K562 (cell line): ENCODE measurements at regions not wholly inside any gene's neighbourhood (a gene's known extent, or its start where the extent isn't known, plus 50 kb on each side); places are given as distances from the start of the nearest gene placed in this dataset.

ENCODE experiments used
- ATAC-seq: fragments of 200-7000 bp; cut with Tn5 transposase; 3 replicates; pipeline ENCODE4 v1.9.1; 2020; ENCODE audit warnings: moderate library complexity
- BruUV-seq: library from RNA; stranded (reverse); fragments of 400-500 nt; replicated peaks from 2 replicates; lab custom pipeline; 2021; lab: Mats Ljungman, UMichigan
- CTCF ChIA-PET: fragments of 300-600 bp; formaldehyde crosslinking; extraction: SDS; loops from one replicate; lab custom pipeline; 2021; ENCODE audit warnings: low intra/inter-chr PET ratio; lab: Yijun Ruan, JAX
- POLR2A ChIA-PET: fragments of 300-600, 350-650 bp; sonication (Branson Sonifier 250); formaldehyde crosslinking; extraction: SDS; loops from one replicate; lab custom pipeline; 2021; ENCODE audit warnings: antibody characterized with exemption, inconsistent platforms; lab: Yijun Ruan, JAX
- DNase-seq, 4 experiments: peaks; one replicate each; pipeline versions ENCODE4 v3.0.0 to v3.0.0-alpha.2; 2011 to 2018; ENCODE audit warnings: low spot score in 3 of 4, mixed read lengths in 3 of 4; ENCODE audit errors: extremely low read depth in 1 of 4
- FAIRE-seq: peaks from 2 replicates; lab custom pipeline; 2011; peaks lifted over from hg19 to GRCh38; lab: Jason Lieb, UNC
- H2AFZ ChIP-seq: 2 replicates; pipeline ENCODE4 v1.6.0; 2011; ENCODE audit warnings: low read depth, low read length, control low read depth, inconsistent platforms
- H3K27ac ChIP-seq: fragments of 200-600 bp; 3 replicates; pipeline ENCODE4 v1.8.0; 2011; ENCODE audit warnings: low read depth, mild to moderate bottlenecking, control low read depth, inconsistent platforms, low read length, moderate library complexity, mixed read lengths; ENCODE audit errors: extremely low read depth
- H3K27me3 ChIP-seq, 2 experiments: fragments of 300-600 bp in 1 of 2; 2 replicates in 1 of 2; 3 replicates in 1 of 2; pipeline versions ENCODE4 v1.6.0 to v1.8.0; 2011; ENCODE audit warnings: inconsistent platforms in 2 of 2, low read length in 2 of 2, mild to moderate bottlenecking in 1 of 2, mixed read lengths in 1 of 2, moderate library complexity in 1 of 2; ENCODE audit not compliant: control insufficient read depth in 2 of 2, insufficient read depth in 2 of 2
- H3K36me3 ChIP-seq: fragments of 300-600 bp; 3 replicates; pipeline ENCODE4 v1.8.0; 2011; ENCODE audit warnings: mild to moderate bottlenecking, low read length, inconsistent platforms; ENCODE audit not compliant: control insufficient read depth, insufficient read depth
- H3K4me1 ChIP-seq, 2 experiments: fragments of 200-600 bp in 1 of 2; replicated peaks in 1 of 2; 2 replicates in 1 of 2; 3 replicates in 1 of 2; pipeline versions ENCODE4 v1.5.1 to v1.8.0; 2011; ENCODE audit warnings: inconsistent platforms in 2 of 2, low read length in 2 of 2, mild to moderate bottlenecking in 1 of 2, mixed read lengths in 1 of 2, moderate library complexity in 1 of 2; ENCODE audit not compliant: control insufficient read depth in 2 of 2, insufficient read depth in 2 of 2
- H3K4me2 ChIP-seq: 2 replicates; pipeline ENCODE4 v1.6.1; 2011; ENCODE audit warnings: low read length, control low read depth, inconsistent platforms, mixed read lengths; ENCODE audit not compliant: insufficient read depth
- H3K4me3 ChIP-seq: fragments of 200-600 bp; sonication (generic), shearing (Covaris generic); 2 replicates; pipeline ENCODE4 v1.5.1; 2016; ENCODE audit warnings: control low read depth, inconsistent platforms
- H3K79me2 ChIP-seq: fragments of 200-600 bp; 3 replicates; pipeline ENCODE4 v1.8.0; 2011; ENCODE audit warnings: low read length, inconsistent platforms; ENCODE audit not compliant: control insufficient read depth, insufficient read depth
- H3K9ac ChIP-seq, 2 experiments: 2 replicates each; pipeline versions ENCODE4 v1.6.0 to v1.6.1; 2011; ENCODE audit warnings: low read depth in 2 of 2, low read length in 2 of 2, control low read depth in 1 of 2, inconsistent platforms in 1 of 2, mild to moderate bottlenecking in 1 of 2, mixed read lengths in 1 of 2; ENCODE audit not compliant: insufficient read depth in 1 of 2
- H3K9me1 ChIP-seq: one replicate; pipeline ENCODE4 v1.6.0; 2011; ENCODE audit warnings: inconsistent platforms, mild to moderate bottlenecking, low read length, moderate library complexity; ENCODE audit not compliant: control insufficient read depth, insufficient read depth
- H3K9me3 ChIP-seq: replicated peaks from 2 replicates; pipeline ENCODE4 v1.5.1; 2011; ENCODE audit warnings: low read depth, low read length, inconsistent platforms; ENCODE audit not compliant: control insufficient read depth, insufficient read depth
- H4K20me1 ChIP-seq: replicated peaks from 2 replicates; pipeline ENCODE4 v1.6.1; 2011; ENCODE audit warnings: low read length, inconsistent platforms, mixed read lengths; ENCODE audit not compliant: control insufficient read depth, insufficient read depth
- DIDO1 ChIP-seq: fragments of 450-650 bp; IDR thresholded peaks from 2 replicates; pipeline ENCODE4 v1.6.1; 2016; ENCODE audit warnings: low read depth, missing biosample characterization, missing genetic modification characterization
- JUNB ChIP-seq: fragments of 450-650 bp; formaldehyde crosslinking; conservative IDR thresholded peaks from 2 replicates; pipeline ENCODE4 v1.4.0; 2020; ENCODE audit warnings: mild to moderate bottlenecking
- MEF2D ChIP-seq: conservative IDR thresholded peaks from 2 replicates; pipeline ENCODE4 v1.6.1; 2016; ENCODE audit warnings: low read depth, missing genetic modification characterization, missing compliant biosample characterization
- RAD21 ChIP-seq, 2 experiments: fragments of 250-450 bp in 1 of 2; fragments of 450-650 bp in 1 of 2; sonication (Bioruptor Pico) in 1 of 2; formaldehyde crosslinking in 1 of 2; IDR thresholded peaks in 1 of 2; conservative IDR thresholded peaks in 1 of 2; 2 replicates each; pipeline versions ENCODE4 v1.4.0 to v1.8.0; 2020 to 2022; ENCODE audit warnings: mild to moderate bottlenecking in 2 of 2, moderate library complexity in 1 of 2
- RFX1 ChIP-seq: fragments of 450-650 bp; IDR thresholded peaks from 2 replicates; pipeline ENCODE4 v1.6.1; 2016; ENCODE audit warnings: mild to moderate bottlenecking, moderate library complexity
- RNF219 ChIP-seq: fragments of 250-450 bp; sonication (Bioruptor Pico); IDR thresholded peaks from 2 replicates; pipeline ENCODE4 v1.5.0; 2022; ENCODE audit warnings: mild to moderate bottlenecking
- ZFP30 ChIP-seq: fragments of 250-450 bp; sonication (Bioruptor Pico); IDR thresholded peaks from 2 replicates; pipeline ENCODE4 v1.8.0; 2022; ENCODE audit warnings: moderate library complexity, mild to moderate bottlenecking, inconsistent platforms, borderline replicate concordance
- ZNF224 ChIP-seq: sonication (generic); formaldehyde crosslinking; IDR thresholded peaks from 2 replicates; pipeline ENCODE4 v1.8.0; 2022; ENCODE audit warnings: mild to moderate bottlenecking, missing genetic modification reagents
- ZNF3 ChIP-seq: fragments of 250-450 bp; sonication (Bioruptor Pico); IDR thresholded peaks from 2 replicates; pipeline ENCODE4 v1.5.0; 2021; ENCODE audit warnings: mild to moderate bottlenecking, moderate library complexity
- WGBS: fragments of 100-300 bp; shearing (Covaris generic); methylation state at CpG from one replicate; pipeline ENCODE4 v1.1.6; 2016; ENCODE audit warnings: low coverage, mixed read lengths; ENCODE audit not compliant: insufficient coverage; ENCODE audit errors: missing lambda C conversion rate; 5-methylcytosine and 5-hydroxymethylcytosine counted together
- in situ Hi-C: fragments of 300-500 bp; cut with MboI; formaldehyde crosslinking; loops from 4 replicates; pipeline ENCODE4 v1.15.0; 2018; ENCODE audit warnings: inconsistent platforms, mixed read lengths
- intact Hi-C: fragments of 100-400 bp; cut with micrococcal nuclease; formaldehyde crosslinking; loops from 2 replicates; pipeline ENCODE4 v1.14.2; 2022

DNA sequence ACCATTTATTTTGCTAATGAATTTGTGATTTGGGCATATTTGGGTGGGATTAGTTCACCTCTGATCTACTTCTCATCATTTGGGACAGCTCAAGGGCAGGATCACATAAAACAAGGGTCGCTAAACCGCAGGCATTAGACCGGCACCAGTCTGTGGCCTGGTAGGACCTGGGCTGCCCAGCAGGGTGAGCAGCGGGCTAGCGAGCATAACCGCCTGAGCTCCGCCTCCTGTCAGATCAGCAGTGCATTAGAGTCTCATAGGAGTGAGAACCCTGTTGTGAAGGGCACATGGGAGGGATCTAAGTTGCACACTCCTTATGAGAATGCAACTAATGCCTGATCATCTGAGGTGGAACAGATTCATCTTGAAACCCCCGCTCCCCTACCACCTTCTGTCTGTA lies 785.3 kb downstream of the TRHDE start:
- Histone ChIP-seq H3K9me3 (no peaks in the 10 kb centered on the region), H4K20me1 (no peaks in the 10 kb centered on the region), H2AFZ (no peak overlapping the region), H3K4me2 (no peak overlapping the region), H3K4me1 (no peaks in the 10 kb centered on the region), H3K36me3 (no peaks in the 10 kb centered on the region), H3K9ac (no peak overlapping the region), H3K9me1 (no peaks in the 10 kb centered on the region), H3K4me3 (no peak overlapping the region), H3K27ac (no peak overlapping the region), H3K27me3 (no peaks in the 10 kb centered on the region), H3K79me2 (no peaks in the 10 kb centered on the region)
- WGBS, result 2% methylated on average over 8 of the region's 8 CpGs
- POLR2A ChIA-PET, result no interaction called here
- peak in 1 of 2 experiments; percentile 23; a peak in 1 of 4 replicates for TF ChIP-seq RAD21 (CRISPR knock-in tag; conservative IDR thresholded peaks at IDR 0.05 in 1 of 2, IDR thresholded peaks at IDR 0.05 in 1 of 2)
- TF ChIP-seq MEF2D (tag), result no peak
- TF ChIP-seq ZFP30, result peak; percentile 27; the same call in 1 of the 2 replicates
- BruUV-seq, result no TSS peak
- intact Hi-C loops, result no loop called here
- no peak for ATAC-seq
- CTCF ChIA-PET, result no interaction called here
- in situ Hi-C loops, result no loop called here
- no peak for FAIRE-seq
- no peak for DNase-seq

GRCh38 chr12:73065913-73066312 lies 793.7 kb downstream of the TRHDE start:
- Histone ChIP-seq H2AFZ (no peak overlapping the region), H3K79me2 (no peaks in the 10 kb centered on the region), H3K27me3 (no peaks in the 10 kb centered on the region), H3K4me2 (no peak overlapping the region), H4K20me1 (no peaks in the 10 kb centered on the region), H3K36me3 (no peaks in the 10 kb centered on the region), H3K9ac (no peak overlapping the region), H3K27ac (no peak overlapping the region), H3K4me3 (no peak overlapping the region), H3K9me1 (no peaks in the 10 kb centered on the region), H3K9me3 (no peaks in the 10 kb centered on the region), H3K4me1 (no peaks in the 10 kb centered on the region)
- no TSS peak for BruUV-seq
- in situ Hi-C loops, result loop anchor here (10.0 kb wide), 1 partner anchor 559 kb away; no protein-coding TSS in a partner anchor
- intact Hi-C loops, result no loop called here
- TF ChIP-seq RNF219 (CRISPR knock-in tag) (no peak), ZNF224 (CRISPR knock-in tag) (no peak), RFX1 (no peak), JUNB (CRISPR knock-in tag) (no peak), ZNF3 (CRISPR knock-in tag) (no peak), DIDO1 (tag) (no peak)
- no peak for DNase-seq
- ChIA-PET POLR2A (interaction anchor here (1.2 kb wide), 1 partner anchor 9 kb away, joined by 5 read pairs; no protein-coding TSS in a partner anchor), CTCF (no interaction called here)
- FAIRE-seq, result no peak
- 0% methylated on average over 3 of the region's 3 CpGs for WGBS
- ATAC-seq, result no peak
